B cell (primary cell): ENCODE measurements at regions not wholly inside any gene's neighbourhood (a gene's known extent, or its start where the extent isn't known, plus 50 kb on each side); places are given as distances from the start of the nearest gene placed in this dataset.

Source experiments
- EZH2 ChIP-seq: IDR thresholded peaks from 2 replicates; pipeline ENCODE4 v1.6.1; 2012; ENCODE audit warnings: borderline replicate concordance, low read depth, mild to moderate bottlenecking, moderate library complexity, low read length; ENCODE audit not compliant: insufficient read depth, poor library complexity, severe bottlenecking
- TF ChIP-seq, protein P1 (sequence below): fragments of 200-600 bp; IDR thresholded peaks from one replicate; pipeline ENCODE4 v1.8.0; 2022; ENCODE audit warnings: antibody characterized with exemption, mild to moderate bottlenecking

DNA sequence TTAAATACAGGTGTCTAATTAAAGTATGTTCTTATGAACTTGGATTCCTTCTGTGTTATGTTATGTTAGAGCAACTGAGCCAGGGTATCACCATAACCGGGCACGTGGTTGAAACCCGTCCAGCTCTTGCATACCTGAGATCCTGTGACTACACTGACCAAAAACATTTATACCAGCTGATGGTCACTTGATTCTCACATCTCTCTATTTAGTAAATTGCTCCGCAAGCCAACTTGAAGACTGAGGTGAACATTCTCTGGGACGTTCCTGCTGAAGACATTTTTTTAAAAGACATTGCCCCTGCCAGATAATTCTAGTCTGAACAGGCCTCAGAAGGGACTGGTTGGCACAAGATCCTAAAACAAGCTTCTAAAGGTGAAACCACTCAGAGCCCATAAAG is 550.0 kb upstream of the DIPK2B start:
- TF ChIP-seq, protein P1, sequence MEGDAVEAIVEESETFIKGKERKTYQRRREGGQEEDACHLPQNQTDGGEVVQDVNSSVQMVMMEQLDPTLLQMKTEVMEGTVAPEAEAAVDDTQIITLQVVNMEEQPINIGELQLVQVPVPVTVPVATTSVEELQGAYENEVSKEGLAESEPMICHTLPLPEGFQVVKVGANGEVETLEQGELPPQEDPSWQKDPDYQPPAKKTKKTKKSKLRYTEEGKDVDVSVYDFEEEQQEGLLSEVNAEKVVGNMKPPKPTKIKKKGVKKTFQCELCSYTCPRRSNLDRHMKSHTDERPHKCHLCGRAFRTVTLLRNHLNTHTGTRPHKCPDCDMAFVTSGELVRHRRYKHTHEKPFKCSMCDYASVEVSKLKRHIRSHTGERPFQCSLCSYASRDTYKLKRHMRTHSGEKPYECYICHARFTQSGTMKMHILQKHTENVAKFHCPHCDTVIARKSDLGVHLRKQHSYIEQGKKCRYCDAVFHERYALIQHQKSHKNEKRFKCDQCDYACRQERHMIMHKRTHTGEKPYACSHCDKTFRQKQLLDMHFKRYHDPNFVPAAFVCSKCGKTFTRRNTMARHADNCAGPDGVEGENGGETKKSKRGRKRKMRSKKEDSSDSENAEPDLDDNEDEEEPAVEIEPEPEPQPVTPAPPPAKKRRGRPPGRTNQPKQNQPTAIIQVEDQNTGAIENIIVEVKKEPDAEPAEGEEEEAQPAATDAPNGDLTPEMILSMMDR = no peak
- TF ChIP-seq EZH2 = no peak
